SKM-1 treated with dmso at 0.1 percent for 144 hours (cell line): ENCODE measurements at regions not wholly inside any gene's neighbourhood (a gene's known extent, or its start where the extent isn't known, plus 50 kb on each side); places are given as distances from the start of the nearest gene placed in this dataset.

Experiments used
- DNase-seq: peaks from one replicate; lab custom pipeline; 2025; ENCODE audit not compliant: unreplicated experiment; lab: John Stamatoyannopoulos, UW

- no peak for DNase-seq
Measured at GRCh38 chr13:62696490-62696889, 1280.8 kb upstream of the PCDH20 start.

DNA sequence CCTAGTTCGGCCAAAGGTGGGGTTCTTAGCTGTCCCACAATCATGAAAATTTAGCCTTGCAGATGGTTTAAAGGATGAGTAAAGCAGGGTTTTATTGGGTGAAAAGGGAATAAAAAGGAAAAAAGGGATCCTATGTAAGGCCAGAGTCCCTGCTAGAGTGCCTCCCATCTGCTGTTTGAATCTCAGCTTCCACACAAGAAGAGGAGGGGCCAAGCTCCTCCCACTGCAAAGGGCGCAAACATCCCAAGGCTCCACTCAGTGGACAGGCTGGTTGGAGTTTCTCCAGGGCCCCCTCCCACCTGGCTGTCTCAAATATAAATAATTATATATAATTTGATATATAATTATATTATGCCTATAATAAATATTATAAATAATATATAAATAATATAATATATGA, 1272.1 kb upstream of the PCDH20 start:
- DNase-seq, result no peak

- DNase-seq, result no peak
Measured at GRCh38 chr13:62684359-62684758, 1268.7 kb upstream of the PCDH20 start.

- DNase-seq, result no peak
Measured at GRCh38 chr13:62682788-62683187, 1267.1 kb upstream of the PCDH20 start.

GRCh38 chr13:62678039-62678438, 1262.4 kb upstream of the PCDH20 start:
- no peak for DNase-seq

- no peak for DNase-seq
Measured at GRCh38 chr13:62663767-62664166, 1248.1 kb upstream of the PCDH20 start.

DNA sequence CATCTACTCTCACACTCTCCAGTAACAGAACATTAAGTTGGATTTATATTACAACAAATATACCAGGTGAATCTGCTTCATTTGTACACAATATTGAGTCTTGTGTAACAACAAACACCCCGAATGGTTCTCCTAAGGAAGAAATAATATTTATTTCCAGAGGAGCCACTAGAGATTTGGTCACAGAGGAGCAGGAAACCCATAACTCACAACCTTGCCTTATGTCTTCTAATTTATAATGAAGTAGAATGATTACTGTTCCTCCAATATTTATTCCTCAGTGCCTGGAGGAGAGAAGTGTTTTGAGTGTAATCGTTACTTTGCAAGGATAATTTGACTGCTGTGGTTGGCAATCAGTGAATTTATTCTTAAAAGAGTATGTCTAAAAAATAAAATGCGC, 1243.7 kb upstream of the PCDH20 start:
- no peak for DNase-seq

DNA sequence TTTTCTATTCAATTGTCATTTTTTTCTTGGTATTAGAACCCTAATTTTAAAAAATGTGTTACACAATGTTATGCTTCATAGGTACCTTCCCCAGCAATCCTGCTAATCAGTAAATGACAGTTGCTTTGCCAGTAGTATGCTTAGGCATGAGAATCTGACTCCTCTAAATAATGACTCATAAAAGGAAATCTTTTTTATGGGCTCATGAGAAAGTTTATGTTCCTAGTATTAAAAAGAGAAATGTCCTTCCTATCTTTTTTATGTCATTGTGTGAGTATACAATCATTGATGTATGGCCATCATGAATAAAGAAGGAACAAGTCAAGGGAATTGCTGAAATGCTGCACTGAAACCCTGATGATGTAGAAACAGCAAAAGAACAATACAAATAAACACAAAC, 1237.7 kb upstream of the PCDH20 start:
- no peak for DNase-seq

DNA sequence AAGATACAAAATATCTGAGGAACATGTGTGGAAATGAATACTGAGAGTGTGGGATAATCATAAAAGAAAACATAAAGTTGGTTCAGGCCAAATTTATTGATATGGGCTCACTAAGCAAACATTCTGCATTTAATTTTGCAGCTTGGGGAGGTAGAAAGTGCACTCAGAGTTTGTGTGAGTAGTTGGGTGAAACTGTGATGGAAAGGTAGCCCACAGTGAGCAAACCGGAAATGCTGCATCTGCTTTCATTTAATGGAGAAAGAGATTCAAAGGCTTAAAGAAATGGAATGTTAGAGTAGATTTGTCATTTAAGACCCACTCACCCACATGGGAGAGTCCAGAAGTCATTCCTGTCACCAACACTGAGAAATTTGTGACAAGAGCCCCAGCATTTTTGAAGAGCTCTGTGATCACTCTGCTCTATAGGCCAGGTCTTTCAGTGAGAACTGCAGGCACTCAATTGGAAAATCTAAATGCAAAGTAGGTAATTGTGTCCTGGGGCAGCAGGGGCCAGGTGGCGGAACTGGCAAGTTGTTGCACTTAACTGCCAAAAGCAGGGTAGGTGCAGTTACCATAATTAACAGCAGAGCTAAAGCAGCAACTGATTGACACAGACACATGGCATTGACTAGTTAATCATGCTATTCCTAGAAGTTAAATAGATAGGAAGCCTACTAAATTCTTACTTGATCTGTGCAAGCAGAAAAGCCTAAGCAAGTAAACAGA, 1228.3 kb upstream of the PCDH20 start:
- no peak for DNase-seq

DNA sequence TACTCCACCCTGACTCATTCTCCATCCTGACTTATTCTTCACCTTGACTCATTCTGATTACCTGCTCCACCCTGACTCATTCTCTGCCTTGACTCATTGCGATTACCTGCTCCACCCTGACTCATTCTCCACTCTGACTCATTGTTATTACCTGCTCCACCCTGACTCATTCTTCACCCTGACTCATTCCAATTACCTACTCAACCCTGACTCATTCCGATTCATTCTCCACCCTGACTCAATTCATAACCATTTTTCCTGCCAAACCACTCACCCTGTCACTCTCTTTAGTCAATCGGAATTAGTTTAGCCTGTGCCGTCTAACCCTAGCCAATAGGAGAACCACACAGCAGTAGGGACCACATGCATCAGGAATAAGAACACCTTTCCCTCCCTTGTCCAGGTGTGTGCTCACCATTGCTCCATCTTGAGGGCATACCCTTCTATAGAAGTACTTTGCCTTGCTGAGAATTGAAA, 1227.4 kb upstream of the PCDH20 start:
- no peak for DNase-seq

GRCh38 chr13:62635161-62635560, 1219.5 kb upstream of the PCDH20 start:
- no peak for DNase-seq

DNA sequence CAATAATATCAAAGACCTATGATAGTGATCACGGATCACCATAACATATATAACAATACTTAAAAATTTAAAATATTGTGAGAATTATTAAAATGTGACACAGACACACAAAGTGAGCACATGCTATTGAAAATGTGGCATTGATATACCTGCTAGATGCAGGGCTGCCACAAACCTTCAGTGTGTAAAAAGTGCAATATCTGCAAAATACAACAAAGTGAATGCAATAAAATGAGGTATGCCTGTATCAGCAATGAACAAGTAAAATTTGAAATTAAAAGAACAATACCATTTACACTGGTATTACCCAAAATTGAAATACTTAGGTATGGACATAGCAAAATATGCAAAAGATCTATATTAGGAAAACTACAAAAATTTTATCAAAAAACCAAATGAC, 1217.8 kb upstream of the PCDH20 start:
- DNase-seq, result no peak

- DNase-seq, result no peak
Measured at GRCh38 chr13:62631619-62632018, 1216.0 kb upstream of the PCDH20 start.

GRCh38 chr13:62631124-62631523, 1215.5 kb upstream of the PCDH20 start:
- no peak for DNase-seq

DNA sequence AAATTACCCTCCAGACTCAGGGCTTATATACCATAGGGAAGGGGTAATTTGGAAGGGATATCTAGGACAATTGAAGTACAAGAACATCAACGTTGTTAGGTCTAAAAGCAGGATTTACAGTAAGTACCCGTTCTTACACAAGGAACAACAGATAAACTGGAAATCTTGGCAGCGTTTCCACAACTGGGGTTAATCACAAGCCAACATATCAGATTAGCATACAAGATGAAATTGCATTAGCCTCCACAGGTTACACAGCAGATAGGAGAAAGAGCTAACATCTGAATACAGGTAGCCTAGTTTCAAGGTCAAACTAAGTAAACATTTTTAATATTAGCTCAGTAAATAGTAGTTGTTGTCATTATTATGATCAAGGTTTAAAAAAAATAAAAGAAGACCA, 1214.0 kb upstream of the PCDH20 start:
- DNase-seq, result no peak

- no peak for DNase-seq
Measured at GRCh38 chr13:62627226-62627625, 1211.6 kb upstream of the PCDH20 start.

DNA sequence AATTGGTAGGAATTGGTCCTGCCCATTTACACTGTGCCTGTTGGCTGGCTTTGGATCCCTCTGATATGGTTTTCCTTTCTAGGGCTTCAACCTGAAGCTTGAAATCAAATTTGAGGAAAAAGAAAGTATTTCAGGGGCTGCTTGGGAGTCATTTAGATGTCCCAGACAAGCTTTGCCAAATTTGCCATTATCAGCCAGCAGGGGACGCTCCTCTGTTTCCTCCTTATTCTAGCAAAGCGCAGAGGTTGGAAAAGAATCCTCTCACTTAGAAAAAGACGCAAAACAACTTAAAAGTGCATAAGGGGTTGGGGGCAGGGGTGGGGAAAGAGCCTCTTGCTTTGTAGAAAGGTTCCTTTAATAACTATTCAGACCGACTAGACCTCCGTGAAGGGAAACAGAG, 1211.1 kb upstream of the PCDH20 start:
- no peak for DNase-seq

GRCh38 chr13:62625214-62625881, 1209.7 kb upstream of the PCDH20 start:
- DNase-seq, result no peak

DNA sequence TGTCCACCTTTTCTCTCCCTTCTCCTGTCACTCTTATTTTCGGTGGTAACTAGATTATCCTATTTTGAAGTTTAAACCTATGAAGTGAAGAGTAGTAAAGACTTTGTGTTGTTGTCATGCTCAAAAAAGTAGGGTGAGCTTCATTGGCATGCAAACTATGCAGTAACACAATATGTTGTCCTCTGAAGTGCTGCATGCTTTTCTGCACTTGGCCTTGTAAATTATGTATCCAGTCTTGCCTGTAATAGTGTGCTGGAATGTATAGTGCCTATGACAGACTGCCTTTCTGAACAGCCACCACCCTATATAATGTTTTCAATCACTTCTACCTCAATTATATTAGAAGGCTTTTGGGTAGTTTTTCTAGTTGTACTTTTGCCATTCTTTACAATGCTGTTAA, 1198.2 kb upstream of the PCDH20 start:
- no peak for DNase-seq

GRCh38 chr13:62611343-62611742, 1195.7 kb upstream of the PCDH20 start:
- no peak for DNase-seq

- no peak for DNase-seq
Measured at GRCh38 chr13:62598708-62599107, 1183.1 kb upstream of the PCDH20 start.

- DNase-seq, result no peak
Measured at GRCh38 chr13:62595976-62596375, 1180.3 kb upstream of the PCDH20 start.

DNA sequence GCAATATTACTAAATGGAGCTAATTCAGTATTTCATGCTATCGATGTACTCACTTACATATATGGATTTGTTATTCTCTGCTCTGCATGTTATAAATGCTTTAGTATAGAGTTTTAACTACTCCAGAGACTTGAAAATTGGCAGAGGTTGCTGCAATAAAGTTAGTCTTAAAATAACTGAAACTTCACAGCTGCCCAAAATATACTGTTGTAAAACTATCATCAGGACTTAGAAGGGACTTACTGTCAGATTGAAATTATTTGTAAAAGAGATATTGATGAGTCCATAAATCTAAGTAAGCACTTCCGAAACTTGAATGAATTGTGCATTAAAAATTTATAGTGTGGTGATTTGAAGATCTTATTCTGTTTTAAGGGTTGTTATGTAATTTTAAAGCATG, 1178.2 kb upstream of the PCDH20 start:
- DNase-seq, result no peak
